M059J (cell line): ENCODE measurements at regions not wholly inside any gene's neighbourhood (a gene's known extent, or its start where the extent isn't known, plus 50 kb on each side); places are given as distances from the start of the nearest gene placed in this dataset.
A peak's percentile ranks its signal among the peaks of the same experiment; 100 is the strongest.
"Not testable (repeated sequence)": the region's sequence is repeated elsewhere in the genome, so short reads cannot be mapped to it uniquely, and the experiment has no call there.

ENCODE experiments used
- DNase-seq: peaks from one replicate; pipeline ENCODE4 v3.0.0-alpha.2; 2012; ENCODE audit warnings: low read depth

DNA sequence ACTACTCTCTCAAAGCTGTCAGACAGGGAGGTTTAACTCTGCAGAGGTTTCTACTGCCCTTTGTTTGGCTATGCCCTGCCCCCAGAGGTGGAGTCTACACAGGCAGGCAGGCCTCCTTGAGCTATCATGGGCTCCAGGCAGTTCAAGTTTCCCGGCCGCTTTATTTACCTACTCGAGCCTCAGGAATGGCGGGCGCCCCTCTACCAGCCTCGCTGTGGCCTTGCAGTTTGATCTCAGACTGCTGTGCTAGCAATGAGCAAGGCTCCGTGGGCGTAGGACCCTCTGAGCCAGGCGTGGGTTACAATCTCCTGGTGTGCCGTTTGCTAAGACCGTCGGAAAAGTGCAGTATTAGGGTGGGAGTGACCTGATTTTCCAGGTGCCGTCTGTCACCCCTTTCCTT lies 124.3 kb downstream of the PTCHD1 start:
- not testable (repeated sequence) for DNase-seq

DNA sequence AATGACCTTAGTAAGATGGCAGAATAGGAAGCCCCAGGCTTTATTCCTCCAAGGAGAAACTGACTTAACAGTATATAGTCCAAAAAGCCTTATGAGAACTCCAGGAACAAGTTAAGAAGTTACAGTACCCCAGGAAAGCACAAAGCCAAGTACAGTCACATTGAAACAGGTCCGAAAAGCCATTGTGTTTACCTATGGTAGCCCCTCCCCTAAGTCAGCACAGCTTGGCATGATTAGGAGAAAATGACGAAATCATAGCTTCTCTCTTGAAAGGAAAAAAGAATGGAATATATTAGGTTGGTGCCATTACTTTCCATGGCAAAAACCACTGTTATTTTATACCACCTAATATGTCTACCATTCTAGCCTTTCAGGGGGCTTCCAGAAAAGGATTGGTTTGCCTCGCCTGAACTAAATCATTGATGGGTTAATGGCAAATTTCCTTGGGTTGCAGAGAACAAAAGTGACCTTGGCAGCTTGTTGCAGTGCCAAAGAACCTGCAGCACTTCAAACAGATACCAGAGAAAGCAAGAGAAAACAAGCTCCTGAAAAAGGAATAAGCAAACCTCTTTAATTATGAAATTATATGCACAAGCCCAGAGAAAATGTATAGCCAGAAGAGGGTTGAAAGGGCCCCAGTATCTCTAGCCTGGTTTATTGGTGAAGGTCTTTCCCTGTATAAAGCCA lies 130.6 kb downstream of the PTCHD1 start:
- DNase-seq = no peak

DNA sequence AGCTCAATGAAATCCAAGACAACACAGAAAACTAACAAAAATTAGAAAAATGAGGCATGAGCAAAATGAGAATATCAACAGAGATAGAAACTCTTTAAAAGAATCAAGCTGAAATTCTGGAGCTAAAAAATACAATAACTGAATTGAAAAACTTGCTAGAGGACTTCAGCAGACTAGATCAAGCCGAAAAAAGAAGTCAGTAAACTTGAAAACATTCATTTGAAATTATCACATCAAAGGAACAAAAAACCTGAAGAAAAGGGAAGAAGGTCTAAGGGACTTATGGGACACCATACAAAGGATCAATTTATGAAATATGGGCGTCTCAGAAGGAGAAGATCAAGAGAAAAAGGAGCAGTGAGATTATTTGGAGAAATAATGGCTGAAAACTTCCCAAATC lies 131.3 kb downstream of the PTCHD1 start:
- no peak for DNase-seq

DNA sequence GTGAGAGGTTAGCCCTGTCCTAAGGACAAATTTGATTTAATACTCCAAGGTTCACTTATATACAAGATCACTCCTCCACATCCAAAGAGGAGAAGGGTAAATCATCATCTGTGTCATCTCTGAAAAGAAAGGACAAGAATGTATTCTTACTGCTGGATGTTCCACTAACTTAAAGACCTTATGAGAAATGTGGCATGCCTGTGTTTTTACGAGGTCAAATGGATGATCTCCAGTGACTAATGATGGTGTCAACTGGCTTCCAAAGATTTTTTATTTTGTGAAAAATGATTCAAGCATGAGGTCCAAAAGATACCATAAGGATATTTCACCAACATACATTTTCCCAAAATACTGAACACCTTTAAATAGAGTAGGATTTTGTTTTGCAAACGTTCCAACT lies 143.4 kb downstream of the PTCHD1 start:
- DNase-seq = peak; percentile 51

DNA sequence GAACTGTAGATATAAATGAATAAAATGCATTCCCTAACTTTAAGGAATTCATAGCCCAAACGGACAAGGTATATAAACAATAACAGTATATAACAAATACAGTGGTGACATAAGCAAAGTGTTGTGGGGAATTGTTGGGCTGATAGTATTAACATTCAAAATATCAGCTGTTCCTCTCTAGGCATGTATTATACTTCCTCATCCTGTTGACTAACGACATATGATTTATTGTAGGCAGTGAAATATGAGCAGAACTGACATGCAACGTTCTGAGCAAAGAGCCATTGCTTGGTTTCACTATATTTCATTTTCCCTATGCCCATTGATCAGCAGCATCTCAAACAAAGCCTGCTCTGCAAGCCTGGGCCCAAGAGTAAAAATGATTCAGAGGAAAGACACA lies 143.9 kb downstream of the PTCHD1 start:
- DNase-seq = no peak

DNA sequence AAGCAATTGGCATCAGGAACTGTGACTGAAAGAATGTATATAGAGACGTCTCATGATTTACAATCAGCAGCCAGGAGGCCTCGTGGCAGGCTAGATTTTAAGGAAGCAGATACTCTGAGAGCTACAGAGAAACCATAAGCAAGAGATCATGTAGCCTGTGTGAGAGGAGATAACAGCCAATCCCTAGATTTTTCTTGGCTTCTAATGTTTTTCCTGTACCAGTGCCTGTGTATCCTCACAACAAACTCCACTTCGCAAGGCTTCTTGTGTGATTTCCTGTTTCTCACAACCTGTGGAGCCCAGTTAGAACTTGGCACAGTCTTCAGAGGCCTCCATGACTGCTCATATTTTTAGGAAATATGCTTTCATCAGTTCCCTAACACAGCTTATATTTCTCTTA lies 147.9 kb downstream of the PTCHD1 start:
- no peak for DNase-seq

DNA sequence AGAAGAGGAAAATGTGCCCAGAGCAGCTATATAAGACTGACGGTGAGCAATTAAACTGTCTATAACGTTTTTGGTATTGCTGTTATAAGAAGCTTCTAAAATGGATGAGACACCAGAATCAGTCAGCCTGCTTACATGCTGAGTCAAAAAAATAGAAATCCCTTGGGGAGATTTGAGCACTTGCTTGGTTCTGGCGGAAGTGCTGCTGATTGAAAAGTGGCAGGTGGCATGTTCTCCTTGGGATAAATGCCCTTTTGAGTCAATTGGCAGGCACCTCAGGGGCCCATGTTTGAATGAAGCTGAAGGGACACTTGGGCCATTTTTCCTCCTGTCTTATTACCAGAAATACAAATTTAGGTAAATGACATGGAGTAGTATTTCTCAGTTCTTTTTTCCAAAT lies 148.7 kb downstream of the PTCHD1 start:
- no peak for DNase-seq

DNA sequence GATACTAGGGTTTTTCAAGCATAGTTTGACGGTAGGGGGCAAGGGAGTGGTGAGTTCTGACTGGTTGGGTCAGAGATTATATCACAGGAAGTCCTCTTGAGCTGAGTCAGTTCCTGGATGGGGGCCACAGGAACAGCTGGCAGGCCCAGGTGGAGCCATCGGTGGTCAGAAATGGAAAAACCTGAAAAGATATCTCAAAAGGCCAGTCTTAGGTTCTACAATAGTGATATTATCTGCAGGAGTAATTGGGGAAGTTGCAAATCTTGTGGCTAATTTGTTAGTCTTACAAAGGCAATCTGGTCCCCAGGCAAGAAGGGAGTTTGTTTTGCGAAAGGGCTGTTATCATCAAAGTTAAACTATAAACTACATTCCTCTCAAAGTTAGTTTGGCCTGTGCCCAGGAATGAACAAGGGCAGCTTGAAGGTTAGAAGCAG lies 159.3 kb downstream of the PTCHD1 start:
- DNase-seq = peak; percentile 76

DNA sequence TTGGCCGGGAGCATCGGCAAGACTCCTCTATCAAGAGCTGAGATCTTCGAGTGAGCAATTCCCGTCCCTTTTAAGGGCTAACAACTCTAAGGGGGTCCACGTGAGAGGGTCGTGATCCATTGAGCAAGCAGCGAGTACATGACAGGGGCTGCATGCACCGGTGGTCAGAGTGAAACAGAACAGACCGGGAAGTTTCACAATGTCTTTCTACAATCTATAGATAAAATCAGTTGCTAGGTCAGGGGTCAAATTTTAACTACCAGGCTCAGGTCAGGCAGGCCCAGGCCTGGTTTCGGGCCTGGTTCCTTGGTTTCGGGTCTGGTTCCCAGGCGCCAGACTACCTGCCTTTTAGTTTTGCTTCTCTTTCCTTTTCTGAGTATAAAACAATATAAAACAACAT lies 160.1 kb downstream of the PTCHD1 start:
- no peak for DNase-seq

DNA sequence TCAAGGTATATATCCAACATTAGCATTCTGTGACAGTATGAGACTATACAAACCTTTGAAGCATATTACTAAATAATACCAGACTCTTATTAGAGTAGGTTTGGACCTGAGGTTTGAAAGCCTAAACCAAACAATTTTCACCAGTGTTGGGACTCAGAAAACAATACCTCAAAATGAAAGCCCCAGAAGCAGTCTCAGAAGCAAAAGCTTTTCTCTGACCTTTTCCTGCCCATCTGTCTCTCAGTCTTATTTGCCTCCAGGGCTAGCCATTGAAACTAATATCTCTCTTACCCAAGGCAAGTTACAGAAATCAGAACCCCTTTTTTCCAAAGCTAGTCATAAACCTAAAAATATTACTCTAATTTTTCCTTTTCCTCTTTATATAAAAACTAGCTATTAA lies 163.3 kb downstream of the PTCHD1 start:
- no peak for DNase-seq

DNA sequence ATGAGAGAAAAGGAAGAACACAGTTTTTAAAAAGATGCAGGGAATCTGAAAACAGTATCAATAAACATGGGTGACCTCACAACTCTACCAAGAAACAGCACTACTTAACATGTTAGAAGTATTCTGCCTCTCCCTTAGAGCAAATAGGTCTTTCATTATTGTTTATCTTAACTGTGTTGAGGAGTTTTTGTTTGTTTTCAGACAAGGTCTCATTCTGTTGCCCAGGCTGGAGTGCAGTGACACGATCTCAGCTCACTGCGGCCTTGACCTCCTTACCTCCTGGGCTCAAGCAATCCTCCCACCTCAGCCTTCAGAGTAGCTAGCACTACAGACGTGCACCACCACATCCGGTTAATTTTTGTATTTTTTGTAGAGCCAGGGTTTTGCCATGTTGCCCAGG lies 165.3 kb upstream of the PRDX4 start:
- DNase-seq = no peak

DNA sequence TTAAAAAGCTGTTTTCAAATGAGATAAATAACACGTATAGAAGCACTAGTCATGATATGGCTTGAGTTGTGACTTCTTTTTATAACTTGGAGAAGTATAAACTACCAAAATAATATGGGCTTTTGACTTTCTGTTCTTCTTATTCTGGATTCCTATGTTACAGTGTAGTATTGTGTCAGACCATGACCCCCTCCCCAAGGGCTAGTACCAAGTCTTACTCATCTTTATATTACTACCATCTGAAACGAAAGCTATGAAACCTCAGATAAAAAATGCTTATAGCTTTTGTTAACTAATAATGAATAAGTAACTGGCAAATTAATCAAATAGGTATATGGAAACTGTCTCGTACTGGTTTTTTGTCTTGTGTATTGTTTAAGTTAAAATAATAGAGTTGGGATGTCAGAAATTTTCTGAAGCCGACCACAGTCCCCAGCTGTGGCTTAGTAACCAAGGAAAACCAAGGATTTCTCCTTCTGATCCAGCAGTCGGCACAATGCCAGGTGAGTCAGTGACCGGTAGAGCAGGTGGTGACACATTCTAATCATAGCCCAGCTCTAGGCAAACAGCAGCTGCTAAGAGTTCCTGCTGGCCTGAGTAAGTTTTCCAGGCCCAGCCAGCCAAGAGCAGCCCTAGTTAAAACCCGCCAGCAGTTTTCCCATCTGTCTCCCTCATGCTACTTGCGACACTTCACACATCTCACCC lies 163.3 kb upstream of the PRDX4 start:
- DNase-seq = peak; percentile 92

DNA sequence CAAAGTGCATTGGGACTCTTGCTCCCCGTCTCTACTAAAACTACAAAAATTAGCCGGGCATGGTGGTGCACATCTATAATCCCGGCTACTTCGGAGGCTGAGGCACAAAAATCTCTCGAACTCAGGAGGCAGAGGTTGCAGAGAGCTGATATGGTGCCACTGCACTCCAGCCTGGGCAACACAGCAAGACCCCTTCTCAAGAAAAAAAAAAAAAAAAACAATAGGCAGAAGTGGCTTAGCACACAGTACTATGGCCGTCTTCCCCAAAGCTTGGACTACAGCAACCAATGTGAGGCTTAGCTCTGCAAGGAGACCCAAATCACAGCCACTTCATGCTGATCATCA lies 162.8 kb upstream of the PRDX4 start:
- no peak for DNase-seq

DNA sequence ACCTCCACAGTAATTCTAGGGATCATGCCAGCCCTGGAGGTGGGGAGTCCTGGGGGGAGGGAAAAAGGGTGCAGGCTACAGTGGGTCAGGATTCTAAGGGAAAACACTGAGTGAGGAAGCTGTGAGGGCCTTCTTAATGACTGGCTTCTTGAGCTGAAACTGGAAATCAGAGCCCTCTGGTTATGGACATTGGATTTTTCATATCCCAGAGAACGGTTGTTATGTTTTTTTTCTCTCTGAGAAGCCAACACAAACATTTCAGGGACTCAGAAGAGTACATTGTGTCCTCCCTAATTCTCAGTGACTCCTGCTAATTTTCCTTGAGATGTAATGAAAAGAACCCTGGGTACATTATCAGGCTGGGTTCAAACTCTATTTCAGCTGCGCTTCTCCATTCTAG lies 162.4 kb upstream of the PRDX4 start:
- DNase-seq = no peak

DNA sequence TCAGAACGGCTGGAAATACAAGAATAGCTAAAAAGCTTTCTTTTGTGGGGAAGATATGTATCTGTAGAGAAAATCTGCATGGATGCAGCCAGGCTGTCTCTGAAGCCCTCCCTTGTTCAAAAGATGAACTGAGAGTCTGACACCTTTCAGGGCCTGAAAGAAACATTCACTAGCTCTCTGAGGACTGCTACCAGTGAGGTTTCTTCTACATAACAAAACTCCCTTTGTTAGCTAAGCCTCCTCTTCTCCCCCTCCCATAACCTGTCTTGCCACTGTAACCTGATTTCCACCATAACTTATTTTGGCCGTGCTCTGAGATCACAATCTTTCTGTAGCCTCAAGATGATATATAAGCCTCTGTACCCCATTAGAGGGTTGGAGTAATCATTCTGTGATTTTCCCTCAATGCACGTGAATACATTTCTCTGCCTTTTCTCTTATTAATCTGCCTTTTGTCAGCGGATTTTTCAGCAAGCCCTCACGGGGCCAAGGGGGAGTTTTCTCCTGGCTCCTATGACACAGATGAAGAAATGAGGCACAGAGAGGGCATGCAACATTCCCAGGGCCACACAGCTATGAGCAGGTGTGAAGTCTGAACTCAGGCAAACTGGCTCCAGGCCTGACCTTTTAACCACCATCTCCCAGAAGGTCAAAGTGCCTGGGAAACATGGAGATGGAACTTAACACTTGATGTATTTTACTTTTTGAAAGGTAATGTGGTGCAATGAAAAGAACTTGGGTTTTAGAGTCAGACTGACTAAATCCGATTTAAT lies 161.6 kb upstream of the PRDX4 start:
- no peak for DNase-seq

DNA sequence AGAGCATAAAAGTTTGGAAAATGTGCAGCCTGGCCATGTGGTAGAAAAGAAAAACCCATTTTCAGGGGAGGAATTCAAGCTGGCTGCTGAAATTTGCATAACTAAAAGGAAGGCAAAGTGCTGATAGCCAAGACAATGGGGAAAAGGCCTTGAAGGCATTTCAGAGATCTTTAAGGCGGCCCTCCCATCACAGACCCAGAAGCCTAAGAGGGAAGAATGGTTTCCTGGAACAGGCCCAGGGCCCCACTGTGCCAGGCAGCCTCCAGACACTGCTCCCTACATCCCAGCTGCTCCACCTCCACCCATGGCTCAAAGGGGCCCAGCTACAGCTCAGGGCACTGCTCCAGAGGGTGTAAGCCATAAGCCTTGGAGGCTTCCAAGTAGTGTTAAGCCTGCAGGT lies 158.0 kb upstream of the PRDX4 start:
- DNase-seq = no peak

DNA sequence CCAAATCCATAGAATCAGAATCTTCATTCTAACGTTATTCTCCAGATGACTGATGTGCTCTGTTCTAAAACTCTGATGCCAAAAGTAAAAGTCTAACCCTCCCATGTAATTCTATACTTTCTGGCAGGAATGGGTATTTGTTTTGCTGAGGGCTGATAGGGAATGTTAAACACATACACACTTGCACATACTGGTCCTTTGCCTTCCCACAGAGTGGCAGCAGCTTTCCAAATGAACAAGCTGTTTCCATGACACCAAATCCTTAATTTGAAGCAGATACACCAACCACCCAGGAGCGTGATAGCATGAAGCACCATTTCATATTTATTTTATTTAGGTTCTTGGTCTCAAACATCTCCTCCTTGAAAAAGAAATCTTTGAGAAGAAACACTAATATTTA lies 155.5 kb upstream of the PRDX4 start:
- no peak for DNase-seq

DNA sequence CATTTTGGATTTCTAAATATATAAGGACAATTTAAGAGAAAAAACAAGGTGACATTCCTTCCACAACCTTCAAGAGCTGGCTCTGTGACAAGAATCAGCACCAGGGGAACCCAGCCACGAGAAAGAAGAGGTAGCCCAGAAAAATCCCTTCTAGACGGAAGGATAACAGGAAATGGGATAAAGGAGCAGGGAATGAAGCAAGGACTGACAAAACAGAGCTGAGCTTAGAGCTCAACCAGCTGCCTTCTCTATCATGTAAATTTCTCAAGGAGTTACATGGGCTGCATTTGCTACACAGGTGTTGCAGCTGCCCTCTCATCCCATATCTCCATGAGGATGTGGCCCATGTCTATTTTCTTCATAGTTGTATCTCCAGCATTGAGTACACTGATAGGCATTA lies 154.2 kb upstream of the PRDX4 start:
- no peak for DNase-seq

DNA sequence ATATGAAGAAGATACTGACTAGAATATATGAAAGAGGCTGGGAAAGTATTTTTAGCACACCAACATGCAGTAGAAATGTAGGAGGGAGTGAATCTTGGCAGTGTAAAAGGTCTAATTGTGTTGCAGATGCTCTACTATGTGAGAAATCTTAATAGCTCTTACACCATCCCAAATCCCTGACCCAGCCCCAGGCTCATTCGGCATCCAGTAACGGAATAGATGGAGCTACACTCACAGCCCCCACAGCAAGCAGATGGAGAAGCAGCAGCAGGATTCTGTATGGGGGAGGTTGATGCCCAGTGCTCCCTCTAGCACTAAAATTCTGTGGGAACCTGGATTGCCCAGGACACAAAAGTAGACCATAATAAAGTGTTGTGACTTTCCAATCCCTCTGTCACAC lies 153.2 kb upstream of the PRDX4 start:
- DNase-seq = no peak

DNA sequence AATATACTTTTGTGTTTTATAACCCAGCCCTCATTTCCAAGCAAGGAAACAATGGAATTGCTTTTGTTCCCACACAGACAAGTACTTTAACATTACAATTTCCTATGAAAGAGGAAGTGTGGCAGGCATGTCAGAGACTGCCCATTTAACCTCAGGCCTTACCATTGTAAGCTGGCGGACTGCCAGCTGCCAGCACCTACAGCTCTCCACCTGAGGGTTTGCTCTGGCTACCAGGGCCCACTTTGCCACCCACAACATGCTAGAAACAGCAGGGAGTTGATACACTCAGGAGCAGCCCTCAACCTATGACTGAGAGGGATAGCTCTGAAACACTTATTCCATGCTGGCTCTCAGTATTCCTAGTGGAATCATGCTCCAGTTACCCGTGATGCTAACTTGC lies 152.3 kb upstream of the PRDX4 start:
- DNase-seq = no peak

DNA sequence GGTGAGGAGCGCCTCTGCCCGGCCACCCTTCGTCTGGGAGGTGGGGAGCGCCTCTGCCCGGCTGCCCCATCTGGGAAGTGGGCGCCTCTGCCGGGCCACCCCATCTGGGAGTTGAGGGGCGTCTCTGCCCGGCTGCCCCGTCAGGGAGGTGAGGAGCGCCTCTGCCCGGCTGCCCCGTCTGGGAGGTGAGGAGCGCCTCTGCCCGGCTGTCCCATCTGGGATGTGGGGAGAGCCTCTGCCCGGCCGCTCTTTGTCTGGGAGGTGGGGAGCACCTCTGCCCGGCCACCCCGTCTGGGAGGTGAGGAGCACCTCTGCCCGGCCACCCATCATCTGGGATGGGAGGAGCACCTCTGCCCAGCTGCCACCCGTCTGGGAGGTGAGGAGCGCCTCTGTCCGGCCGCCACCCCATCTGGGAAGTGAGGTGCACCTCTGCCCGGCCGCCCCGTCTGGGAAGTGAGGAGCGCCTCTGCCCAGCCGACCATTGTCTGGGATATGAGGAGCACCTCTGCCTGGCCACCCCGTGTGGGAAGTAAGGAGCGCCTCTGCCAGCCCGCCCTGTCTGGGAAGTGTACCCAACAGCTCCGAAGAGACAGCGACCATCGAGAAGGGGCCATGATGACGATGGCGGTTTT lies 144.2 kb upstream of the PRDX4 start:
- DNase-seq = not testable (repeated sequence)

DNA sequence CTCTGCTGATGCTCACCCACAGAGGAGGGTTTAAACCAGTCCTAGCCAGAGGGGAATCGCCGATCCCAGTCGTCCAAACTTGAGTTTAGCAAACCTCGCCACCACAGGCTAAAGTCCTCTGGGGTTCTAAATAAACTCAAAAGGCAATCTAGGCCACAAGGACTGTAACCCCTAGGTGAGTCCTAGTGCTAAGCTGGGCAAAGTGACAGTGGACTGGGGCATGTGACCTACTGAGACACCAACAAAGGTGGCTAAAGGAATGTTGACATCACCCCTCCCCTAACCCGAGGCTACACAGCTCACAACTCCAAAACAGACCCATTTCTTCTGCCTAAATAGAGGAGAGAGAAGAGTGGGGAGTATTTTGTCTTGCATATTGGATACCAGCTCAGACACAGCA lies 142.8 kb upstream of the PRDX4 start:
- no peak for DNase-seq

DNA sequence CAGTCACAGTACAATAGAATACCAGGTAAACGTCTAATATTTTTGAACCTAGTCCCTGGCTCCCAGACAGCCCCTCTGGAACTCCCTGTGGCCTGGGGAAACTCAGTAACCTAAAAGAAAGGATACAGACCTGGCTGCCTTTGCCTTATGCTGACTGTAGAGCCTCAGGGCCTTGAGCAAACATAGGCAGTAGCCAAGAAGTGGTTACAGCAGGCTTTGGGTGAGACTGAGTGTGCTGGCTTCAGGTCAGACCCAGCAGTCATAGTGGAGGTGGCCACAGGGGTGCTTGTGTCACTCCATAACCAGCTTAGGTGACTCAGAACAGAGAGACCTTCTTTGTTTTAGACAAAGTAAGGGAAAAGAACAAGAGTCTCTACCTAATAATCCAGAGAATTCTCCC lies 141.8 kb upstream of the PRDX4 start:
- DNase-seq = peak; percentile 9
